ENCODE measurements at regions not wholly inside any gene's neighbourhood (a gene's known extent, or its start where the extent isn't known, plus 50 kb on each side); places are given as distances from the start of the nearest gene placed in this dataset.

DNA sequence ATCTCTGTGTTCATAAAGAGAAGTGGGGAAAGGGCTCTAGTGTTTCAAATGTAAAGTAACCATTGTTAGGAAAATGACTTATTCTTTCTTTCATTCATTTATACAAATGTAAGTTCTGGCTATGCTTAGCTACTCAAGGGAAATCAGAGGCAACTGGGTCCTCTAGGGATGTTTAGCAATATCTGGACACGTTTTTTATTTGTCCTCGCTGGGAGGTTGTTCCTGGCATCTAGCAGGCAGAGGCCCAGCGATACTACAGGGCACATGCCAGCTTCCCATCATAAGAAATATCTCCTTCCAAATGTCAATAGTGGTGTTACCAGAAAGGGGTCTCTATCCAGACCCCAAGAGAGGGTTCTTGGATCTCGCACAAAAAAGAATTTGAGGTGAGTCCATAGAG, 150.0 kb downstream of the VCX3A start:
- ChIA-PET CTCF (no interaction called here), POLR2A (no interaction called here)
- no peak for ATAC-seq
- Histone ChIP-seq H3K4me3 (no peak overlapping the region), H3K4me2 (no peak overlapping the region), H3K9me3 (no peaks in the 10 kb centered on the region), H3K4me1 (no peaks in the 10 kb centered on the region), H3K27ac (no peak overlapping the region)
- TF ChIP-seq ZFP36 (IDR thresholded peaks at IDR 0.05; ENCODE audit: borderline replicate concordance, partially characterized antibody): no peak
- no peak for TF ChIP-seq POLR2AphosphoS2 (conservative IDR thresholded peaks at IDR 0.05; ENCODE audit: low read length)
- no peak for TF ChIP-seq SREBF2 (IDR thresholded peaks at IDR 0.05)
- TF ChIP-seq HOXB5 (CRISPR knock-in tag; IDR thresholded peaks at IDR 0.05): no peak
- TF ChIP-seq NFE2L2 (conservative IDR thresholded peaks at IDR 0.05; ENCODE audit: low read length): no peak
- TF ChIP-seq RAD21 (conservative IDR thresholded peaks at IDR 0.05 in 1 of 2, IDR thresholded peaks at IDR 0.05 in 1 of 2): no peak
- no peak for TF ChIP-seq ESRRA (IDR thresholded peaks at IDR 0.05; ENCODE audit: borderline replicate concordance, low read length)
- TF ChIP-seq EP300 (IDR thresholded peaks at IDR 0.05): no peak
- no peak for TF ChIP-seq JUNB (IDR thresholded peaks at IDR 0.05)
- no peak for TF ChIP-seq RCOR1 (IDR thresholded peaks at IDR 0.05; ENCODE audit: low read depth, low read length)
- TF ChIP-seq EHF (CRISPR knock-in tag; IDR thresholded peaks at IDR 0.05): no peak
- TF ChIP-seq JUN (IDR thresholded peaks at IDR 0.05): no peak
- no peak for FAIRE-seq
- DNase-seq (ENCODE audit: low read depth in 1 of 2, low spot score in 1 of 2): no peak
- under 1% methylated on average over 4 of the region's 4 CpGs for WGBS (ENCODE audit: missing lambda C conversion rate)

DNA sequence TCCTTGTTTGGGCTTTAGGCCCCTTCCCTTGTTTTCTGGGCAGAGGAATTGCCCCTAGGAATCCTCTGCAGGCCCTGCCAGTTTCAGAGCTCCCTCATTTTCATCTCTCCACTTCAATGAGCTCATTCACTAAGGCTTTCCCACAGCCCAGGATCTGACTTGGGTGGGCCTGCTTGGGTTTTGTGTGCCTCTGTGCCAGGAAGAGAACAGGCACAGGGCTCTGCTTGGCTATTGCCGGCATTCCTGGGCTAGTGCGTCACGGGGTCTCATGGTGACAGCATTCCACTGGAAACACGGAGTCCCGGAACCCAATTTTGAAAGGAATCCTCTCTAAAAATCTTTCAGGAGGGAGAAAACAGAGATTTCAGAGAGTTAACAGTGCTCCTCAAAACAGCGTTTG, 150.5 kb downstream of the VCX3A start:
- ChIA-PET POLR2A (no interaction called here), CTCF (no interaction called here)
- WGBS (ENCODE audit: missing lambda C conversion rate): 7% methylated on average over 3 of the region's 6 CpGs

More for the DNA sequence above, 150.5 kb downstream of the VCX3A start:
- H3K9me3 ChIP-seq: no peaks in the 10 kb centered on the region
- no peak overlapping the region for H3K4me2 ChIP-seq
- H3K4me3 ChIP-seq: no peak overlapping the region
- TF ChIP-seq CBX8 (IDR thresholded peaks at IDR 0.05) (no peak), NFE2L2 (conservative IDR thresholded peaks at IDR 0.05; ENCODE audit: low read length) (no peak), GATA3 (IDR thresholded peaks at IDR 0.05; ENCODE audit: borderline replicate concordance) (no peak), HOXB13 (CRISPR knock-in tag; IDR thresholded peaks at IDR 0.05; ENCODE audit: low read depth) (no peak), CHD2 (IDR thresholded peaks at IDR 0.05; ENCODE audit: low read length, partially characterized antibody) (no peak), HOXB5 (CRISPR knock-in tag; IDR thresholded peaks at IDR 0.05) (no peak), CBX2 (IDR thresholded peaks at IDR 0.05; ENCODE audit: borderline replicate concordance, low read depth) (no peak), TP53 (CRISPR knock-in tag; IDR thresholded peaks at IDR 0.05) (no peak), EHMT2 (IDR thresholded peaks at IDR 0.05; ENCODE audit: low read depth) (no peak), KDM1A (IDR thresholded peaks at IDR 0.05; ENCODE audit: low read depth) (no peak), FOSL2 (IDR thresholded peaks at IDR 0.05) (no peak), FOSL2 (CRISPR knock-in tag; IDR thresholded peaks at IDR 0.05) (no peak), KDM5A (IDR thresholded peaks at IDR 0.05) (no peak), HEYL (CRISPR knock-in tag; IDR thresholded peaks at IDR 0.05) (no peak), FOSB (CRISPR knock-in tag; IDR thresholded peaks at IDR 0.05) (no peak)
- TF ChIP-seq, protein P1, sequence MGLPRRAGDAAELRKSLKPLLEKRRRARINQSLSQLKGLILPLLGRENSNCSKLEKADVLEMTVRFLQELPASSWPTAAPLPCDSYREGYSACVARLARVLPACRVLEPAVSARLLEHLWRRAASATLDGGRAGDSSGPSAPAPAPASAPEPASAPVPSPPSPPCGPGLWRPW (IDR thresholded peaks at IDR 0.05): no peak
- TF ChIP-seq, protein P2, sequence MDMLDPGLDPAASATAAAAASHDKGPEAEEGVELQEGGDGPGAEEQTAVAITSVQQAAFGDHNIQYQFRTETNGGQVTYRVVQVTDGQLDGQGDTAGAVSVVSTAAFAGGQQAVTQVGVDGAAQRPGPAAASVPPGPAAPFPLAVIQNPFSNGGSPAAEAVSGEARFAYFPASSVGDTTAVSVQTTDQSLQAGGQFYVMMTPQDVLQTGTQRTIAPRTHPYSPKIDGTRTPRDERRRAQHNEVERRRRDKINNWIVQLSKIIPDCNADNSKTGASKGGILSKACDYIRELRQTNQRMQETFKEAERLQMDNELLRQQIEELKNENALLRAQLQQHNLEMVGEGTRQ (IDR thresholded peaks at IDR 0.05): no peak
- TF ChIP-seq, protein P3, sequence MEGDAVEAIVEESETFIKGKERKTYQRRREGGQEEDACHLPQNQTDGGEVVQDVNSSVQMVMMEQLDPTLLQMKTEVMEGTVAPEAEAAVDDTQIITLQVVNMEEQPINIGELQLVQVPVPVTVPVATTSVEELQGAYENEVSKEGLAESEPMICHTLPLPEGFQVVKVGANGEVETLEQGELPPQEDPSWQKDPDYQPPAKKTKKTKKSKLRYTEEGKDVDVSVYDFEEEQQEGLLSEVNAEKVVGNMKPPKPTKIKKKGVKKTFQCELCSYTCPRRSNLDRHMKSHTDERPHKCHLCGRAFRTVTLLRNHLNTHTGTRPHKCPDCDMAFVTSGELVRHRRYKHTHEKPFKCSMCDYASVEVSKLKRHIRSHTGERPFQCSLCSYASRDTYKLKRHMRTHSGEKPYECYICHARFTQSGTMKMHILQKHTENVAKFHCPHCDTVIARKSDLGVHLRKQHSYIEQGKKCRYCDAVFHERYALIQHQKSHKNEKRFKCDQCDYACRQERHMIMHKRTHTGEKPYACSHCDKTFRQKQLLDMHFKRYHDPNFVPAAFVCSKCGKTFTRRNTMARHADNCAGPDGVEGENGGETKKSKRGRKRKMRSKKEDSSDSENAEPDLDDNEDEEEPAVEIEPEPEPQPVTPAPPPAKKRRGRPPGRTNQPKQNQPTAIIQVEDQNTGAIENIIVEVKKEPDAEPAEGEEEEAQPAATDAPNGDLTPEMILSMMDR (IDR thresholded peaks at IDR 0.05): no peak
- TF ChIP-seq, protein P4, sequence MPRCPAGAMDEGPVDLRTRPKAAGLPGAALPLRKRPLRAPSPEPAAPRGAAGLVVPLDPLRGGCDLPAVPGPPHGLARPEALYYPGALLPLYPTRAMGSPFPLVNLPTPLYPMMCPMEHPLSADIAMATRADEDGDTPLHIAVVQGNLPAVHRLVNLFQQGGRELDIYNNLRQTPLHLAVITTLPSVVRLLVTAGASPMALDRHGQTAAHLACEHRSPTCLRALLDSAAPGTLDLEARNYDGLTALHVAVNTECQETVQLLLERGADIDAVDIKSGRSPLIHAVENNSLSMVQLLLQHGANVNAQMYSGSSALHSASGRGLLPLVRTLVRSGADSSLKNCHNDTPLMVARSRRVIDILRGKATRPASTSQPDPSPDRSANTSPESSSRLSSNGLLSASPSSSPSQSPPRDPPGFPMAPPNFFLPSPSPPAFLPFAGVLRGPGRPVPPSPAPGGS (IDR thresholded peaks at IDR 0.05): no peak
- TF ChIP-seq, protein P5, sequence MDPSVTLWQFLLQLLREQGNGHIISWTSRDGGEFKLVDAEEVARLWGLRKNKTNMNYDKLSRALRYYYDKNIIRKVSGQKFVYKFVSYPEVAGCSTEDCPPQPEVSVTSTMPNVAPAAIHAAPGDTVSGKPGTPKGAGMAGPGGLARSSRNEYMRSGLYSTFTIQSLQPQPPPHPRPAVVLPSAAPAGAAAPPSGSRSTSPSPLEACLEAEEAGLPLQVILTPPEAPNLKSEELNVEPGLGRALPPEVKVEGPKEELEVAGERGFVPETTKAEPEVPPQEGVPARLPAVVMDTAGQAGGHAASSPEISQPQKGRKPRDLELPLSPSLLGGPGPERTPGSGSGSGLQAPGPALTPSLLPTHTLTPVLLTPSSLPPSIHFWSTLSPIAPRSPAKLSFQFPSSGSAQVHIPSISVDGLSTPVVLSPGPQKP (IDR thresholded peaks at IDR 0.05; ENCODE audit: low read depth, low read length): no peak
- TF ChIP-seq, protein P6, sequence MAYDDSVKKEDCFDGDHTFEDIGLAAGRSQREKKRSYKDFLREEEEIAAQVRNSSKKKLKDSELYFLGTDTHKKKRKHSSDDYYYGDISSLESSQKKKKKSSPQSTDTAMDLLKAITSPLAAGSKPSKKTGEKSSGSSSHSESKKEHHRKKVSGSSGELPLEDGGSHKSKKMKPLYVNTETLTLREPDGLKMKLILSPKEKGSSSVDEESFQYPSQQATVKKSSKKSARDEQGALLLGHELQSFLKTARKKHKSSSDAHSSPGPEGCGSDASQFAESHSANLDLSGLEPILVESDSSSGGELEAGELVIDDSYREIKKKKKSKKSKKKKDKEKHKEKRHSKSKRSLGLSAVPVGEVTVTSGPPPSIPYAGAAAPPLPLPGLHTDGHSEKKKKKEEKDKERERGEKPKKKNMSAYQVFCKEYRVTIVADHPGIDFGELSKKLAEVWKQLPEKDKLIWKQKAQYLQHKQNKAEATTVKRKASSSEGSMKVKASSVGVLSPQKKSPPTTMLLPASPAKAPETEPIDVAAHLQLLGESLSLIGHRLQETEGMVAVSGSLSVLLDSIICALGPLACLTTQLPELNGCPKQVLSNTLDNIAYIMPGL (CRISPR knock-in tag; IDR thresholded peaks at IDR 0.05; ENCODE audit: borderline replicate concordance): no peak
- no peaks in the 10 kb centered on the region for H3K4me1 ChIP-seq
- DNase-seq (ENCODE audit: low read depth in 1 of 2, low spot score in 1 of 2) (no peak), FAIRE-seq (no peak), ATAC-seq (no peak)
- H3K27ac ChIP-seq: no peak overlapping the region
